CD4-positive, alpha-beta T cell treated with Interleukin-1 beta for 1 hour (primary cell): ENCODE measurements at regions not wholly inside any gene's neighbourhood (a gene's known extent, or its start where the extent isn't known, plus 50 kb on each side); places are given as distances from the start of the nearest gene placed in this dataset.
A peak's percentile ranks its signal among the peaks of the same experiment; 100 is the strongest.

Source experiments
- DNase-seq, 2 donors: peaks; one replicate each; pipeline ENCODE4 v3.0.0-alpha.2; 2020 to 2022

GRCh38 chr7:145082366-145083161 lies 246.7 kb upstream of the TPK1 start:
- no peak for DNase-seq

- no peak for DNase-seq
These were observed 229.6 kb upstream of the TPK1 start for GRCh38 chr7:145065473-145065872.

- no peak for DNase-seq
These were observed 228.3 kb upstream of the TPK1 start for GRCh38 chr7:145064114-145064513.

GRCh38 chr7:145053781-145054180 lies 217.9 kb upstream of the TPK1 start:
- no peak for DNase-seq

- no peak for DNase-seq
These were observed 214.6 kb upstream of the TPK1 start for GRCh38 chr7:145050415-145050814.

- peak; percentile 2 to 43 for DNase-seq
These were observed 201.0 kb upstream of the TPK1 start for GRCh38 chr7:145036604-145037405.

GRCh38 chr7:145031162-145031561 lies 195.3 kb upstream of the TPK1 start:
- no peak for DNase-seq

GRCh38 chr7:145030754-145031153 lies 194.9 kb upstream of the TPK1 start:
- no peak for DNase-seq

- no peak for DNase-seq
These were observed 184.6 kb upstream of the TPK1 start for GRCh38 chr7:145020454-145020853.

- DNase-seq, result no peak
These were observed 180.2 kb upstream of the TPK1 start for GRCh38 chr7:145016068-145016467.

- DNase-seq, result no peak
These were observed 174.0 kb upstream of the TPK1 start for GRCh38 chr7:145009876-145010275.

GRCh38 chr7:145005601-145006000 lies 169.7 kb upstream of the TPK1 start:
- DNase-seq, result no peak

GRCh38 chr7:144997512-144997911 lies 161.7 kb upstream of the TPK1 start:
- DNase-seq, result no peak

- DNase-seq, result no peak
These were observed 159.6 kb upstream of the TPK1 start for GRCh38 chr7:144995495-144995894.

- no peak for DNase-seq
These were observed 155.2 kb upstream of the TPK1 start for GRCh38 chr7:144991041-144991440.

GRCh38 chr7:144987686-144988085 lies 151.8 kb upstream of the TPK1 start:
- DNase-seq, result no peak

- DNase-seq, result no peak
These were observed 146.3 kb upstream of the TPK1 start for GRCh38 chr7:144982133-144982532.

GRCh38 chr7:144975882-144976281 lies 140.0 kb upstream of the TPK1 start:
- no peak for DNase-seq

- no peak for DNase-seq
These were observed 133.9 kb upstream of the TPK1 start for GRCh38 chr7:144969787-144970186.

- DNase-seq, result no peak
These were observed 124.9 kb upstream of the TPK1 start for GRCh38 chr7:144960763-144961162.

- no peak for DNase-seq
These were observed 122.1 kb upstream of the TPK1 start for GRCh38 chr7:144957998-144958397.

- no peak for DNase-seq
These were observed 119.6 kb upstream of the TPK1 start for GRCh38 chr7:144955422-144955821.

- no peak for DNase-seq
These were observed 105.3 kb upstream of the TPK1 start for GRCh38 chr7:144941127-144941526.

- DNase-seq, result no peak
These were observed 101.3 kb upstream of the TPK1 start for GRCh38 chr7:144937199-144937598.
